ENCODE measurements at regions not wholly inside any gene's neighbourhood (a gene's known extent, or its start where the extent isn't known, plus 50 kb on each side); places are given as distances from the start of the nearest gene placed in this dataset.

DNA sequence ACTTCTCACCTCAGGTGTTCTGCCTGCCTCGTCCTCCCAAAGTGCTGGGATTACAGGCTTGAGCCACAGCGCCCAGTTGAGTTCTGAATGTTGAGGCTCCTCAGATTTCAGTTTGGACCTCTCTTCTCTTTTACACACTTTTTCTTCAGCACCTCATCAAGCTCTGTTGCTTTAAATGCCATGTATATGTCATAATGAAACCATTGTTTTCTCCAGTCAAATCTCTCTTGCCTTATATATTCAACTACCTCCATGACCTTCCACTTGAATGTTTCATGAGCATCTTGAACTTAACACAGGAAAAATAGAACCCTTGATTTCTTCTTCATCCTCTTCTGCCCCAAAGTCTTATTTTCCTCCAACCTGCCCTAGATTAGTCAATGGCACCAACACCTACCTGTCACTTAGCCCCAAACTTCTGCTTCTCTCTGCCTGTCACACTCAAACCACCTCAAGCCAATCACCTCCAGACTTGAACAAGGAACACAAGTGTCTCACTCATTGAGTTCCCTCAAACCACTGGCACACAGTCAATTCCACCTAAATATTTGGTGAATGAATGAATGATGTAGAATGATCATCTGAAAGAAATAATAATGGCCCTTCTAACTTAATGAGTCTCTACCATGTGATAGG, 161.0 kb upstream of the SGK1 start:
- no peak for DNase-seq

DNA sequence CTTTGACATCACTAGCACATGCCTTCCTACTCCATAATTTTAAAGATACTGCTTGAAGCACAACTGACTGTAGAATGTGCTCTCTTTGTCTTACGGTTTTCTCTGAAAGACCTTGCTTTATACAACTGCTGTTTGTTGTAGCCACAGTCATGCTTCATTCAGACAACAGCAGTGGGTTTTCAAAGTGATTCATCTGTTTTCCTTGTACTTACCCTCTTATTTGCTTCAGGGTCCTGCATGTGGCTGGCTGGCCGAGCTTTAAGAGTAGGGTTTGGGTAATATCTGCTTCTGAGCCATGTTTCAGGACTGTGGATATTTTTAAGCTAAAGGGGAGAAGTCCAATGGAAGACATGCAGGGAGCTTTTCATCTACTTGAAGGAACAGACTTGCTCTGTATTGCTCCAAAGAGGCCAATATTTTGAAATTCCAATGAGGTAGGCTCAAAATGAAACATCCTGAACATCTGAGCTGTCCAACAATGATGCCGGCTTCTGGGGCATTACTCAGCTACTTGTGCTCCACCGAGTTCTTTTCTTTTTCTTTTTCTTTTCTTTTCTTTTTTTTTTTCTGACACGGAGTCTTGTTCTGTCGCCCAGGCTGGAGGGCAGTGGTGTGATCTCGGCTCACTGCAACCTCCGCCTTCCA, 160.2 kb upstream of the SGK1 start:
- DNase-seq: no peak

DNA sequence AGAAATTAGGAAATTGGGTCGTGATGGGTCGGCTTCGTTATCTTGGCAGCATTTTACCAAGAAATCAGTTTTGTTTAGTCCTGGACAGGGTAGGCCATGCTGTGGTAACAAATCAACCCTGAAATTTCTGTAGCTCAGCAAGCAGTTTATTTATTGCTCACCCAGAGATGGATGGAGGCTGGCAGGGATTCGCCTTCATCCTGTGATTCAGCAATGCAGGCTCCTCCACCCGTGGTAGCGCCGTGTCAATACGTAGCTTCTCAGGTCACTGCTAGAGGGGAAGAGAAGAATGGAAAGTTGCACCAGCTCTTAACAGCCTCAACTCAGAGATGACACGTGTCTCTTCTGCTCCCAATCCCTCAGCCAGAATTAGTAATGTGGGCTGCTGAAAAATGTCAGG, 157.0 kb upstream of the SGK1 start:
- no peak for DNase-seq

DNA sequence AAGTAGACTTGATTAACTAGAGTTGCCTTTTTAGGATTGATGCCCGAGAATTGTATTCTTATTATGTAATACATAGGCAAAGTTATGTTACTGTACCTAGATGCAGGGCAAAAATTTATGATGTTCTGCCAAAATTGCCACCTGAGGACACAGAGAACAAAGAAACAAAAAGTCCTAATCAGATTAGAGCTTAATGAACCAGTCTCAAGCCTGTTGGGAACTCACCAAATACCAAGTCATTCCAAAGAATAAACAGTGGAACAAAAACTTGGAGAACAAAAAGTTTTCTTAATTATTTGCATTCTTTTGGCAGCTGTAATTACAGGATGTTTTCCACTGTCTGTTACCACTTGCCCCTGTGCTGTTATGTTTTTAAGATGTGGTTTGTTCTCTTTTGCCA, 154.7 kb upstream of the SGK1 start:
- DNase-seq: no peak

DNA sequence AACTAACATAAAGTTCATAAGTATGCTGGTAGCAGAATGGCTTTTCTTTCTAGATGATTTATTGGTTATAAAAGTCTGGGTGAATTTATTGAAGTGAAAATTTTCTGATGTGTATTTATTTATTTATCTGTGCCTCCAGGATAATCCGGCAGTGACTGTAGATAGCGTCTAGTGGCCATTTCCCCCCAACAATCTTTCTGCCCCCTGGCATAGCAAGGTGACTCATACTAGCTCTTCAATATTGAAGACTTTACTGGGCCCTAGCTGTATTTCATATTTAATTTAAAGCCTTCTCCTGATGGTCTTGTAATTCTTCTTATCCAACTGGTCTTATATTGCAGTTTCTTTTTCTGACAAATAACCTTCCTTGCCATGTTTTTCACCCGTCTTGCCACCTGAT, 154.1 kb upstream of the SGK1 start:
- no peak for DNase-seq

DNA sequence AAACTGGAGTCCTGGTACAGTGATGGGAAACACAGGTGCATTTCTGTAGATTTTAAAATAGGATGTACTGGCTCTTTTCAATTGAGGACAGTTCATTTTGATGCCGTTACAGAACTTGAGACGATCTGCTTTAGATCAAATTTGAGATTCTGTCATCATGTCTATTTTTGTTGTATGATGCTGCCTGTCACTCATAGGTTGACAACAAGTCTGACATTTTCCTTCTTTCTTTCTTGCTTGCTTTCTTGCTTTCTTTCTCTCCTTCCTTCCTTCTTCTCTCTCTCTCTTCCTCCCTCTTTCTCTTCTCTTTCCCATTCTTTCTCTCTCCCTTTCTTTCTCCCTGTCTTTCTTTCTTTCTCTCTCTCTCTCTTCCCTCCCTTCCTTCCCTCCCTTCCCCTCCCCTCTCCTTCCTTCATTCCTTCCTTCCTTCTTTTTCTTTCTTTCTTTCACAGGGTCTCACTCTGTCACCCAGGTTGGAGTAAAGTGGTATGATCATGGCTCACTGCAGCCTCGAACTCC, 152.6 kb upstream of the SGK1 start:
- DNase-seq: no peak

DNA sequence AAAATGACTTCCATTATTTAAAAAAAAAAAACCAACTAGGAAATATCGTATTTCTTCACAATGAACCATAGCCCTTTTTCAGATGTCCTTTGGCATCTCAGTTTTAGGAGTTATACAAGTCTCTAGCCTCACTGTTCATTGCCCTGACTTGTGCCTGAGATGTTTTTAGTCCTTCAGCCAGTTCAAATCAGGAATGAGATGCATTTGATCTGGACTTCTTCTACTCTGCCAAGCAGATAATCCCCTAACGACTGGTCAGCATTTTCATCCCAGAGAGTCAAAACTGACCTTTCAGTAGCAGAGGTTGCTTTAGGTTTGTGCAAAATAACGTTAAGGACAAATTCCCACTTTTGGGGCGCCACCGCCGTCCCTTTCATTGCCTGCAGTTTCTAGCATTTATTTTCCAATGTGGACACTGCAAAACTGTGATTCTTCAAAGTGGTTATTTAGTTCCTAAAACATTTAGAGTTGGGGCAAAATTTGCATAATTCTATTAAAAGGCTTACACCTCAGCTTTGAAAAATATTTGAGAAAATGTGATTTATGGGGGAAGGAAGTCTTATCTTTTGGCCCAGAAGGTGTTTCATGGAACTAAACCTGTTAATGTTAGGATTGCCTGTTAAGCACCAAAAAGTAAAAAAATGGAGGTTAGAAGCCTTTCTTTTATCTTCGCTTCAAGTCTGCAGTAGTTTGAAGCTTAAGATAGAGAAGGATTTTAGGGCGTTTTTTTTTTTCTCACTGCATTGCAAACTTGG, 152.0 kb upstream of the SGK1 start:
- no peak for DNase-seq

DNA sequence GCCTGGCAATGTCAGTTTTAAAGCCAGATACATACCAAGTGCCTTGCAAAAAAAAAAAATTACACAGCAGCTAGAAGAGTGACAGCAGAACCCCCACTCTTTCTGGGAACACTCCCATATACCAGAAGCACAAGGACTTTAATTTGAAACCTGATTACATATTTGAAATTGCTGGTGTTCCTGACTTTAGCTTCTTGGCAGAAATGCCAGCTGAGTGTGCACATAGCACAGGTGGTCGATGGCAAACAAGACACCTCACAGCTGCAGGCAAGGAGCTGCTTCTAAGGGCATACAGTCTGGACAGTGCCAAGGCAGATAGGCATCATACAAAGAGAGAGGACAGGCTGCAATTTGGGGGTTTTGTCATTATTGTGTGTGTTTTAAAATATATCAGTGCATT, 150.7 kb upstream of the SGK1 start:
- DNase-seq: no peak

DNA sequence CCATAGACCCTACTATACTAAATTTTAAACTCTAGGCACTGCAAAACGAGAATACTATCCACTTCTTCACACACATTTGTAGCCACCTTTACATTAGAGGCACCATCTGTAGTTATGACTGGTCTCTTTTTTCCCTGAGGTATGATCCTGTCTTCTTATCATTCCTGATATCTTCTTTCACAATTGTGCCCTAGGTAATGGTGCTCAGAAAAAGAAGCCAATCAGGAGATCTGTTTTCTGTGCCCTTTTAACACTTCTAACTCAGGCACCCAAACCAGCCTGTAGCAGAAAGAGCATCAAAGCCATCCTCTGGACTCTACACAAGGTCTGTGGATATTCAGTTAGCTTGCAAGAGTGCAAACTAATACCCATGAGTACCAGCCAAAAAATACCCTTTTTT, 149.7 kb upstream of the SGK1 start:
- no peak for DNase-seq

DNA sequence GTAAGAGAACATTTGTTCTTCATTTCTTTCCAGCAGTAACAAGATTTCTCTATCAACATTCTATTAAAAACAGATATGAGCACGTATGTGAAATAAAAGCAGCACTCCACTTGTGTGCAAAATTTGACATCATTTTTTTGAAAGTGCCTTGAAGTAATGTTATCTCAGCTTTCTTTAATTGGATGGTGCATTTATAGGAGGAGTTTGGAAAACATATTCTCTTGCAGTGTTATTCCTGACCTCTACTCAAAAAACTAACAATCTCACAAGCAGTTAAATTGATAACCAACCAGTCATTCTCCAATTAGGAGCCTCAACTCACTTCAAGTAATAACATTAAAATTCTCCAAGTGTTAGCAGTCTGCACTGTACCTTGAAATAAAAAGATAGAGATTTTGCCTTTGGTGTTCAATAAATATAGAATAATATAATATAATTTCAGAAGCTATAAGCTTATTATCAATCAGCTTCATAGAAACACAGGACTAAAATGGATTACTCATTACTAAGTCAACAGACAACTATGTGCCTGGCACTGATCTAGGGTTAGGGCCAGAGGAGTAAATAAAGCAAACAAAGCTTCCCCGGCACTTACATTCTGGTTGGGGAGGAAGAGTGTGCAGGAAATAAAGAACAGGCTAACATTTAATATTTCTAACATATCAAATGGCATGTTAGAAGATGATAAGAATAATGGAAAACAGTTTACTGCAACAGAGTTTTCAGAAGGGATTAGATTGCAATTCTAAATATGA, 149.0 kb upstream of the SGK1 start:
- no peak for DNase-seq

DNA sequence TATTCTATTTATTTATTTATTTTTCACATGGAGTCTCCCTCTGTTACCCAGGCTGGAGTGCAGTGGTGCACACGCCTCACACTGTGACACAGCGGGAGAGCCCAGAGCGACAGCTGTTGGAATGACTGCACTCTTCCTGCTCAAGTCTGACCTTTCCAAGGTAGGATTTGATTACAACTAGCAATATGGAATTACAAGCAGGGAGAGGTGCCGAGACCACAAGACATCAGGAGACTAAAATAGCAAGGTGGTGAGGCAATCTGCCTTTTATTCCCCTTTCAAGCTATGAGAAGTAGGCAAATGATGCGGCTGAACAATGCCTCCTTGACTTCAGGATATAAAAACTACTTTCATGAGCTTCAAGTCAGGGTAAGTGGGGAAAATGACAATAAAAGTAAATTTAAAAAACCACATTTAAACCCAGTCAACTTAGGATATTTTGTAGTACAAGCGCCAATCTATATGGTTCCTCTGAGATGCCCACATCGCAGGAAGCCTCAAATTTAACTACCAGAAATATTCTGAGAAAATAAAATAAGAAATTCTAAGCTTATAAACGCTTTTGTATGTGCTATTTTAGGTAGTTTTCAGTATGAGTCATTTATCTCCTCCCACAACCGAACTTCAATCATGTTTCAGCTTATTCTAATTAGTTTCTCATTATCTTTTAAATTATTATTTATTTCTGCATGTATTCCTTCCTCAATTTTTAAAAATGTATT, 146.9 kb upstream of the SGK1 start:
- DNase-seq: no peak

DNA sequence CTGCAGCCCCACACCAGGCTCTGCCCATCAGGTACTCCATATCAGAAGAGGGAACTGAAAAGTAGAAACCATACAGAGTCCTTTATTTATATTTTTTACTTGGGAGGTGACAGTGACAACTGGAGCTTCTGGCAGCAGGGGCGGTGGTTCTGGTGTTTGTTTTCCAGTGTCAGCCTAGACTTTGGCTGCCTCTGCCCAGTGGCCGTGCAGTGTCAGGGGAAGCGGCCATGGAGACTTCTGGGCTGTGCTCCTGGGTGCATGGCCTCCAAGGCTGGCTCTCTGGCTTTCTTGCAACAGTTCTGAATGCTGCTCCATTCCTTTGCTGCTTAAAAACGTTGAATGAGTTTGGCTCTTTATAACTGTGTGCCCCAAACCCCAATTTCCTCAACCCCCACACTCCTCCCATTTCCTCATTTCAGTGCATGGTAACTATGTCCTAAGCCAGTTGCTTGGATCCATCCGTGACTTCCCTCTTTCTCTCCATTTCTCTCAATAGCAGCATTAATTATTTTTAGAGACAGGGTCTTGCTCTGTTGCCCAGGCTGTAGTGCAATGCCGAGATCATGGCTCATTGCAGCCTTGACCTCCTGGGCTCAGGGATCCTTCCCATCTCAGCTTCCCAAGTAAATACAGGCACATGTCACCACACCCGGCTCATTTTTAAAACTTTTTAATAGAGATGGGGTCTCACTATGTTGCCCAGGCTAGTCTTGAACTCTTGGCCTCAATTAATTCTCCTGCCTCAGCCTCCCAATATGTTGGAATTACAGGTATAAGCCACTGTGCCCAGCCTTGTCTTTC, 141.1 kb upstream of the SGK1 start:
- DNase-seq: no peak

DNA sequence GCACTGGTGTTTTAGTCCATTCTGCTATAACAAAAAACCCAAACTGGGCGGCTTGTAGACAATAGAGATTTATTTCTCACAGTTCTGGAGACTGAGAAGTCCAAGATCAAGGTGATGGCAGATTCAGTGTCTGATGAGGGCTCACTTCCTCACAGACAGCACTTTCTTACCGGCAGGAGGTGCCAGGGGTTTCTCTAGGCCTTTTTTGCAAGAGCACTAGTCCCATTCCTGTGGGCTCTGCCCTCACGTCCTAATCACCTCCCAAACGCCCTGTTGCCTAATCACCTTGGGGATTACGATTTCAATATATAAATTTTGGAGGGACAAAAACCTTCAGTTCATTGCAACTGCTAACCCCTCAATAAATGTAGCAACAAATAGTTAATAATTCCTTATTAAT, 140.0 kb upstream of the SGK1 start:
- DNase-seq: no peak

DNA sequence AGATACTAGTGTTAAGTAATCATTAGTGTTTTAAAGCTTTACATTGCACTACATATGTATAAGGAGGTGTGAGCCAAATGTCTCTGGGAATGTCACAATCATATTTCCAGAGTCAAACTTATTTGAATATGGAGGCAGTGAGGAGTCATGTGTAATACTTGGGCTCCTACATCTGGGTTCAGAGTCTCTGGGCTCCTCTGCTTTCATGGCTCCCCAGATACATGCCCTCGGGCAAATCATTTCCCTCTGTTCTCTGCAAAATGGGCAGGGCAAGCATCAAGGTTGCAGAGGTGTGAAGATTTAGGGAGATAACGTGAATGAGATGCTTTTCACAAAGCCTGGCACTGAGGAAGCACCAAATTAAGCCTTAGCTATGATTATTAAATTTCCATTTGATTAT, 138.3 kb upstream of the SGK1 start:
- no peak for DNase-seq

DNA sequence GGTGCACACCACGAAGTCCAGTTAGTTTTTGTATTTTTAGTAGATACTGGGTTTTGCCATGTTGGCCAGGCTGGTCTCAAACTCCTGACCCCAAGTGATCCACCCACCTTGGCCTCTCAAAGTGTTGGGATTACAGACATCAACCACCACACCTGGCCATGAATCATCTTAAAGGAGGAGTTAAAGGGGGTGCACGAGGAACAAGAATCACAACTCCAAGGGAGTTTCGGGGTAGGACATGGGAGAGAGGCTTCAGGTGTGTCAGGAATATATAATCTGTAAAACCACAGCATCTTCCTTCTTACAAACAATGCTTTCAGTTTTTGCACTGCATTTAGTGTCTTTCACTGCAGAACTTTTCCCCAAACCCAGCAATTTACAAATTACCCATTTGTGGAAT, 137.4 kb upstream of the SGK1 start:
- no peak for DNase-seq

DNA sequence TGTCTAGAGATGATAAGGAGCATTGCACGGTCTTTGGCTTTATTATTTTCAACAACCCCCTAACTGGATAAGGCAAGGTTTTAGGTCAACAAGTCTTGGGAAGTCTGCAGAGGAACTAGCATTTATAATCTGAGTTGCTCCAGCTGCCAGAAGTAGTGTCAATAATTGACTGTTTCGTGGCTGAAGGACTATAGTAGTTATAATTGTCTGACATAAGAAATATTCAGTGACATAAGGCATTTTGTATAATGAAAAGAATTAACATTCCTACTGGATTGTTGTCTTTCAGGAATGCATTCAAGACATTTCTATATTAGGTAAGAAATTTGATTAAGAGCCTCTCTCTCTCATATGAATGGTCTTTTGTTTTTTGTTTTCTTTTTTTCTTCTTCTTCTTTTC, 136.9 kb upstream of the SGK1 start:
- DNase-seq: no peak

DNA sequence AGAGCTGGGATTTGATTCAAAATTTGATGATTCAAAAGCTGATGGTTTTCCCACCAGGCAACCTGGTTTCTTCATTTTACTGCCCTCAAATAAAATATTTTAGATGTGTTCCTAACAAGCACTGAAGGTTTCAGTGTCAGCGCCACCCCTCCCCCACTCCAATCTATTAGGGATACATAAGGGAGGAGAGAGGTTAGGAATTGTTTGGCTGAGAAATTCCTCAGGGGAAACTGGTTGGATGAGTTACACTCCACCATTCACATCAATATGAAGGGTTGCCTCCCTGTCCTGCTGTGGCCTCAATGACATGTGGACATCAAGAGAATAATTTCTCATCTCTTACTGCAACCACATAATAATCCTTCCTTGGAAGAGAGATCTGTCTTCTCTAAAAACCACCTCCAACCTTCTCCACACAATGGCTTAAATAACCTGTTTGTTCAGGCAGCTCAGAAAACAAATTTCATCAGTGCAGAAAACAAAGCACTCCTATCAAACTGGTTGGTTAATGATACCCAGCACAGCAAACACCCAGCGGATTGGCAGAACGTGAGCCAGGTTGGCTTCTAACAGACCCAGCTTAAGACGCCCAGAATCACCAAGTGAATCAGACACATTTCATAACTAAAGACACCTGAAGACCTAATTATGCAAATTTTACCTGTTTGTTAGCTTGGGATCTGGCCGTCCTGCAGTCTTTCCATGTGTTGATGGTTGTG, 136.0 kb upstream of the SGK1 start:
- no peak for DNase-seq

DNA sequence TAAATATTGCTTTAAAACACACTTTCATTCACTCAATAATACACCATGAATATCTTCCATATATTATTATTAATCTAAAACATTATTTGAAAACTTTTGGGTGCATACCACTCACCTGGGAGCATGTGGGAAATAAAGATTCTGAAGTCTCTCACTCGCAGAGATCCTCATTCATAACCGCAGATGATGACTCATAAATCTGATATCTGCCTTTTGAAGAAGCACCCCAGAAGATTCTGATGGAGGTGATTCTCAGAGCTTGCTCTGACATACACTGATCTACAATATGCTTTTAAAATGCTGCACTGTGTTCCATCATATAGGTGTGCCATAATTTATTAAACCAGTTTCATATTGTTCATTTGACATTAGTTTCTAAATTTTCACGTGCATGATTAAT, 135.0 kb upstream of the SGK1 start:
- DNase-seq: no peak

DNA sequence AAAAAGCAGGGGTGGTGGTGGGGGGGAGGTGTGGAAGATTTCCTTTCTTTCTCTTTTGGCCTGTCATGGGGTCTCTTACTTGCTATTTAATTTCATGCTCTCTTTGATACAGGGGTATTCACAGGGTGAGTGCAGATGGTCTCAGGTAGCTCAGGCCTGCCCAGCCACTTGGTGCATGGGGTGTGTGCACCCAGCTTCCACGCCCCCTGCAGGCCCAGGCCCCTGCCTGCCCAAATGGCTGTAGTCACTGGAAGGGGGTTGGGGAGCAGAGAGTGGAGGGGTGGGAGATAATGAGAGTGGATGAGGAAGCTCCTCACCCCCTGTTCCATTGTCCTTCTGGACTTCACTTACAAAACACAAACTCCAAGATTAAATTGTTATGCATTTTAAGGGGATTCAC, 133.6 kb upstream of the SGK1 start:
- no peak for DNase-seq

DNA sequence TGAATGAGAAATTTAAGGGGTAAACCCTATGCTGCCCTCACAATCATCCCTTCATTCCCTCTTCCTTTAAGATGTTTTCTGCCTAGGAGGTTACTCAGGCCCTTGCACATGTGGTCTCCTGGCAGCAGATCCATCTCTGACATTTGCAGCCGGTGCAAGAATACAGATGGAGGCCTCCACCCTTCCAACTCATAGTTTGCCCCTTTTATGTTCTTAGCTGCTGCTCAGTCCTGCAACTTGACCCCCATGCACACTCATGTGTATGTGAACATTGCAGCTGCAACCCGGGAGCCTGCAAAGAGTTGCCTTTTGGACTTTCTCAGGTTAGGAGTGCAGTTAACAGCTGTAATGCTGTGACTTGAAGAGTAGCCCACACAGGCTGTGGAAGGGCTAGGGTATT, 131.9 kb upstream of the SGK1 start:
- no peak for DNase-seq

DNA sequence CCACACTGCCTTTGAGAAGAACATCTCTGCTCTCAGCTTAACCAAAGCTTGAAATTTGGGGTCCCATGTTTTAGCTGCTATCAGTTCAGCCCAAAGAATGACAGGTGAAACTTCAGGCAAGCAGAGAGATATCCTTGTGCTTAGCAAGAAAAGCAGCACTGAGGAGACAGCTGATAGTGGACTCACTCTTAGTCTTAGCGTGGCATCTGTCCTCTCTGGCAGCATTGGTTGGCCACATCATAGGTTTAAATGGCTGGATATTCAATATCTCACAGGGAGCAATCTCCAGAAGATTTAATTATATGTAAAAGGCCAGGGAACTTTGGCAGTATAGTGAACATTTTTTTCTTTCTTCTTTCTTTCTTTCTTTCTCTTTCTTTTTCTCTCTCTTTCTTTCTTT, 131.1 kb upstream of the SGK1 start:
- no peak for DNase-seq
